ENCODE measurements at regions not wholly inside any gene's neighbourhood (a gene's known extent, or its start where the extent isn't known, plus 50 kb on each side); places are given as distances from the start of the nearest gene placed in this dataset.
A peak's percentile ranks its signal among the peaks of the same experiment; 100 is the strongest.

DNA sequence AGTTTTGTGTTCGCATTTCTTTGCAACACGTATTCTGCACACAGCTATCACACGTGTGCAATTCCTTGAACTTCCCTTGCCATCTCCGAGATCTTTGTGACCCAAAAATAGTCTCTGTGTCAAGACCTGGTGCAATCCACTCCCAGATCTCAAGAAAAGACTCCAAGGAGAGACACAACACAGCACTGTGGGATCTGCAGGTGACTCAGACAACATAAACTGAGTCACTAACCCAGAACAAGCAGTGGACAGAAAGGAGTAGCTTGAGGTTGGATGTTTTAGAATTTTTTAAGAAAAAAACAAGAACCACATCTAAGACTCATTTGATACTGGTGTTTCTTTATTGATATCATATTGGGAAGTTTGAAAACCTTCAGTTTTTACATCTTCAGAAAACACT lies 396.9 kb downstream of the AGTPBP1 start:
- H3K4me3 ChIP-seq (ENCODE audit: low read length) = no peak overlapping the region
- TF ChIP-seq, protein P1, sequence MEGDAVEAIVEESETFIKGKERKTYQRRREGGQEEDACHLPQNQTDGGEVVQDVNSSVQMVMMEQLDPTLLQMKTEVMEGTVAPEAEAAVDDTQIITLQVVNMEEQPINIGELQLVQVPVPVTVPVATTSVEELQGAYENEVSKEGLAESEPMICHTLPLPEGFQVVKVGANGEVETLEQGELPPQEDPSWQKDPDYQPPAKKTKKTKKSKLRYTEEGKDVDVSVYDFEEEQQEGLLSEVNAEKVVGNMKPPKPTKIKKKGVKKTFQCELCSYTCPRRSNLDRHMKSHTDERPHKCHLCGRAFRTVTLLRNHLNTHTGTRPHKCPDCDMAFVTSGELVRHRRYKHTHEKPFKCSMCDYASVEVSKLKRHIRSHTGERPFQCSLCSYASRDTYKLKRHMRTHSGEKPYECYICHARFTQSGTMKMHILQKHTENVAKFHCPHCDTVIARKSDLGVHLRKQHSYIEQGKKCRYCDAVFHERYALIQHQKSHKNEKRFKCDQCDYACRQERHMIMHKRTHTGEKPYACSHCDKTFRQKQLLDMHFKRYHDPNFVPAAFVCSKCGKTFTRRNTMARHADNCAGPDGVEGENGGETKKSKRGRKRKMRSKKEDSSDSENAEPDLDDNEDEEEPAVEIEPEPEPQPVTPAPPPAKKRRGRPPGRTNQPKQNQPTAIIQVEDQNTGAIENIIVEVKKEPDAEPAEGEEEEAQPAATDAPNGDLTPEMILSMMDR (conservative IDR thresholded peaks at IDR 0.05; ENCODE audit: low read length) = no peak
- no peak for DNase-seq (ENCODE audit: low read depth)

DNA sequence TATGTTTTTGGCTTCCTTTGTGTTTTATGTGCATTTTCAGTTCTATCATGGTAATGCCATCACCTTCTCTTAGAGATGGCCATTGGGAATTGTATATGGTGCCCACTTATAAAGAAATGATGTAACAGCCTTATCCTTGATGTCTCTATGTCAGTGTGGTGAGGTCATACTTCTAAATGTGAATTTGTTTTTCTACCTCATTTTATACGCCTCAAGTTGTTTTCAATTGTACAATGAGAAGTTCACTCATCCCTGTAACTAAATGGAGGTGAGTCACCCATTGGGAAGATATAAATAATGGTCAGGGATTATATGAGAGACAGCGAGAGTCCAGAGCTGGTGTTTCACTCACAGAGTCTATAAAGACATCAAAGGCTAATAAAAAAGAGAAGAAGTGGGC lies 402.4 kb downstream of the AGTPBP1 start:
- TF ChIP-seq, protein P1 (conservative IDR thresholded peaks at IDR 0.05; ENCODE audit: low read length) = no peak
- no peak overlapping the region for H3K4me3 ChIP-seq (ENCODE audit: low read length)
- no peak for DNase-seq (ENCODE audit: low read depth)

DNA sequence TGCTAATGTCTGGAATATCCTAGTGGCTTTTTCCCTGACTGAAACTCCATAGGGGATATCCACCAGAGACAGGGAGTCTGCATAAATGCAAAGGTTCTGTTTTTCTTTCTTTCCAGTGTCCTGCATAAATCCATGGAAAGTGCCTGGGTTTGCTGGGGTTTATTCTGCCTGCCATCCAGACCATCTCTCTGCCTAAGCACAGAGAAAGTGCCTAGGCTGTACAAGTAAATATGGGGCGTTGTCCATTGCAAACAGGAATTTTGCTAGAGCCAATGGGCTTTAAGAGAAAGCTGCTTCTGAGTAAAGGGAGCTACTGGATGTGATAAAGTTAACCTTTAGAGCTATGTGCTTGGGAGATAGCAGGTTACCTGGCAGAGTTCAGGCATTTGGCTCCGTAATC lies 407.5 kb downstream of the AGTPBP1 start:
- TF ChIP-seq, protein P1 (conservative IDR thresholded peaks at IDR 0.05; ENCODE audit: low read length) = no peak

DNA sequence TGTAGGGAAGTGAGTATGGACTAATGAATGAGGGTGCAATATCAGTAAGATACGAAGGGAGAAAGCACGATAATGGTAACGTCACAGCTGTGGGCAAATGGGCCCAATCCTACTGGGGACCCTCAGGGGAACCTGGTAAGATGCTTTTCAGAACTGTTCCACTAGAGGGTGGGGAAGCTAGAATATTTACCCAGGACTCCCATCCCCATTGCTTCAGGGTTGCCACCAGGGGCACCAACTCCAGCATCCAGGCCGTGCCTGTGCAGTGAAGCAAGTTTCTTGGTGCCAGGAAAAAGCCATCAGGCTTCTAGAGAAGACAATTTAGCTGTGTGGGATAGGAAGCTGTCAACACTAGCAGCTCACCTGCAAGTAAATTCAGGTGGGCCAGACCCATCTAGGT lies 409.3 kb downstream of the AGTPBP1 start:
- DNase-seq (ENCODE audit: low read depth) = no peak
- TF ChIP-seq, protein P1 (conservative IDR thresholded peaks at IDR 0.05; ENCODE audit: low read length) = peak; percentile 28; the same call in 1 of the 2 replicates
- no peak overlapping the region for H3K4me3 ChIP-seq (ENCODE audit: low read length)

More for the DNA sequence above, 407.5 kb downstream of the AGTPBP1 start:
- no peak for DNase-seq (ENCODE audit: low read depth)
- no peak overlapping the region for H3K4me3 ChIP-seq (ENCODE audit: low read length)

DNA sequence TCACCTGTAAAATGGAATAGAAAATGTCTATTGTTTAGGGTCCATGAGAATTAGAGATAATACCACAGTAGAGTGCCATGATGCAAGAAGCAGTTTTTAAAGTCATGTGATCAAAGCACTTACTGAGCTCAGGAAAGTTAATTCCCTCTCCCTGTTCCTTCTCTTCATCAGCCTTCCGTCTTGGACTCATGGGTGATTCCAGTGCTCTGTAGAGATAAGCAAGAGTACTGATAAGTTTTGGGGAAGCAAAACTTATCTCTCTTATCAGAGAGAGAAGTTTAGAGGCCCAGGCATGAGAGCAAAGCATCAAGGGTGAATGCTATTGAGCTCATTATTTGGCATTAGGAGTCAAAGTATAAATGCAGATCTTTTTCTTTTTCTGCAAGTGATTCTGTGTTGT lies 410.1 kb downstream of the AGTPBP1 start:
- TF ChIP-seq, protein P1 (conservative IDR thresholded peaks at IDR 0.05; ENCODE audit: low read length) = no peak
- no peak overlapping the region for H3K4me3 ChIP-seq (ENCODE audit: low read length)

DNA sequence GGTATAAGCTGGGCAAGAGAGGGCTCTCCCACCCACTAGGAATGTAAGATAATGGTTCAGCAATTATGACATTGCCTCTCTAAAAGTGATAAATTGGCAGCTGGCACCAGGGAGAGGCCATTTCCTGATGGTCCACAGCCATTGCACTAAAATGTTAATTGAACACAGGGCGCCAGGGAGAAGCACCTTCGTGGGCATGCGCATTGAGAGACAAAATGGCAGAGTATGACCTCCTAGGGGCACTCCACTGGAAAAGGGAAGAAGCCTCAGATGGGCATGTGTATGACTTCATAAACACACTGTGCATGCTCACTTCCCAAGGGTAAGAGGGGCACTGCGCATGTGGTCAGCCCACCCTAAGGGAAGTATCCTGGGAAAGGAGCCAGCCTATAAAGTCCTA lies 419.2 kb downstream of the AGTPBP1 start:
- no peak overlapping the region for H3K4me3 ChIP-seq (ENCODE audit: low read length)
- no peak for DNase-seq (ENCODE audit: low read depth)
- TF ChIP-seq, protein P1 (conservative IDR thresholded peaks at IDR 0.05; ENCODE audit: low read length) = no peak

More for the DNA sequence above, 410.1 kb downstream of the AGTPBP1 start:
- DNase-seq (ENCODE audit: low read depth) = no peak

DNA sequence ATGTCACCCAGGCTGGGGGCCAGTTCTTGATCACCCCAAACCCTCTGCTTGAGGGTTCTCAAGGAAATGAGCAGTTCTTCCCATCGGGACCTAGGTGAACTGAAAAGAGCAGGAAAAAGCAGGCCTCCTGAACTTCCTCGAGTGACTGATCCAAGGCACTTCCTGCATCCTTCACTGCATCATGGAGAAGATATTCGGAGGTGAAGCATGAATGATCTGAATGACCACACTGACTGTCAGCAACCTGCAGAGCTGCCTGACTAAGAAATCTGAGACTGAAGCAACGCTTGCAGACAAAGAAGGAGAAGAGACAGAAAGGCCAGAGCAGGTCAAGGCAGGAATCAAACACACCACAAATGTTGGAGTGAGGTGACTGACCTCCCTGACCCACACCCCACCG lies 420.2 kb downstream of the AGTPBP1 start:
- TF ChIP-seq, protein P1 (conservative IDR thresholded peaks at IDR 0.05; ENCODE audit: low read length) = no peak
- no peak for DNase-seq (ENCODE audit: low read depth)

More for the DNA sequence above, 420.2 kb downstream of the AGTPBP1 start:
- H3K4me3 ChIP-seq (ENCODE audit: low read length) = no peak overlapping the region

Measured in AG10803 (cell line).